SIG-M5 treated with dmso at 0.1 percent for 504 hours (cell line): ENCODE measurements at regions not wholly inside any gene's neighbourhood (a gene's known extent, or its start where the extent isn't known, plus 50 kb on each side); places are given as distances from the start of the nearest gene placed in this dataset.

Experiments used
- DNase-seq: peaks from one replicate; lab custom pipeline; 2025; ENCODE audit not compliant: unreplicated experiment; lab: John Stamatoyannopoulos, UW

DNA sequence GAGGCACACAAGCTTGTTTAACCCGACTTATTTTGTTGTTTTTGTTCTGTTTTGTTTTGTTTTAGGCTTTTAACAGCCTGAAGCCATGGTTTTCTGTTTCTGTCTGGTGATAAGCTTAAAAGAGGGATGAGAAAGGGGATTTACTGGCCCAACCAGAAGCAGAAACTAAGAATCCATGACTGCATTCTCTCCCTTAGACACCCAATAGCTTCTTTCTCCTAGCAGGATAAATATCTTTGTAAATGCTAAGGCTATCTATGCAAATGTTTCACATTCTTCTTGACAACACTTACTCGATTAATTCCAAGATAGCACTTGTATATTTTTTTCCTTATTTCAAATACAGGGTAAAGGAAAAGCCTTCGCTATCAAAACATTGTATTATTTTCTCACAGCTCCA, 53.7 kb upstream of the SMAD1 start:
- no peak for DNase-seq

DNA sequence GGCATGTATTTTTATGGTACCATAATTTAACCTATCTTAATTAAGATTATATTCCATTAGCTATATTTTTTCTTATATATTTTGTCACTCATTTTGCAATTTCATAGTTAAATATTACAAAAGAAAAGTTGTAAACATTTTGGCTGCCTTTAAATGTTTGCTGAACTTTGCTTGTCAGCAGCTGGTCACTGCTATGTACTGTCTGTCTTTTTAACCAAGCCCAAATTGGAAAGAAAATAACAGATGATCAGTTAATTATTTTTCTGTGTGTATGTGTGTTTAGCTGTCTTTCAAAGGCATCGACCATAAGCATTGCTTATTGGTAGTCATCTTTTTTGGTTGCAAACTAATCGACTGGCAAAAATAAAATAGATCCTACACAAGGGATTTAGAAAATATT, 54.4 kb upstream of the SMAD1 start:
- no peak for DNase-seq

DNA sequence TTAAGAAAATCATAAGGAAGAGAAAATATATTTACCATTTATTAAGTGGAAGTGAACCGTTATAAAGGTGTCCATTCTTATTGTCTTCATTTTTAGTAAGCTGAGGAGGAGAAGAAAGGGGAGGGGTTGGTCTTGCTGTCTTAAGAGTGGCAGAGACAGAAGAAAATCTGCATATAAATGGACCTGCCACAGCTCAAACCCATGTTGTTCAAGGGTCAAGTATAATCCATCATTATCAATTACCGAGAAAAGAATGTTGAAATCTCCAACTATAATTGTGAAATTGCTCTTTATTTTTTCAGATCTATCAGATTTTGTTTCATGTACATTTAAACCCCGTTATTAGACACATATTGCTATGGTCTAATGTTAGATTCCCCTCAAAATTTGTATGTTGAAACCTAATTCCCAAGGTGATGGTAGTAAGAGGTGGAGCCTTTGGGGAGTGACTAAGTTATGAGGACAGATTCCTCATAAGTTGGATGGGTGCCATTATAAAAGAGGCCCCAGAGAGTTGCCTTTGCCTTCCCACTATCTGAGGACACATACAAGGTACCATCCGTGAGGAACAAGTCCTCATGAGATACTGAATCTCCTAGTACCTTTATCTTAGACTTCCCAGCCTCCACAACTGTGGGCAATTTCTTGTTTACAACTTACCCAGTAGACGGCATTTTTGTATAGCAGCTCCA, 58.5 kb upstream of the SMAD1 start:
- DNase-seq = no peak

DNA sequence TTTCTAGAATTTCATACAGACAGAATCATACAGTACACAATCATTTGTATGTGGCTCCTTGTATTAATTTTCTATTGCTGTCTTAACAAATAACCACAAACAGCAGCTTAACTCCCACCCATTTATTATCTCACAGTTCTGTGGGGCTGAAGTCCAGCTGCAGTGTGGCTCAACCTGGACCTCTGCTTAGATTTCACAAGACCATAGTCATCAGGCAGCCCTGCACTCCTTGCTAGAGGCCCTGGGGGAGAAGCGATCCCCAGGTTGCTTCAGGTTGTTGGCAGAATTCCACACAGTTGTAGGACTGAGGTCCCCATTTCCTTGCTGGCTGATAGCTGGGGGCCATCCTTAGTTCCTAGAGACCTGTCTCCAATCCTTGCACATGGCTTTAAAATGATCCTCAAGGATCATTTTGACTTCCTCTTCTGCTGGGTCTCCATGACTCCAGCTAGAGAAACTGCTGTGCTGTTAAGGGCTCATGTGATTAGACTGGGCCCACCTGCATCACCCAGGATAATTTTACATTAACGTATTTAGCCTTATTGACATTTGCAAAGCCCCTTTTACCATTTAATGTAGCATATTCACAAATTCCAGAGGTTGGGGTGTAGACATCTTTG, 60.9 kb upstream of the SMAD1 start:
- DNase-seq = no peak

DNA sequence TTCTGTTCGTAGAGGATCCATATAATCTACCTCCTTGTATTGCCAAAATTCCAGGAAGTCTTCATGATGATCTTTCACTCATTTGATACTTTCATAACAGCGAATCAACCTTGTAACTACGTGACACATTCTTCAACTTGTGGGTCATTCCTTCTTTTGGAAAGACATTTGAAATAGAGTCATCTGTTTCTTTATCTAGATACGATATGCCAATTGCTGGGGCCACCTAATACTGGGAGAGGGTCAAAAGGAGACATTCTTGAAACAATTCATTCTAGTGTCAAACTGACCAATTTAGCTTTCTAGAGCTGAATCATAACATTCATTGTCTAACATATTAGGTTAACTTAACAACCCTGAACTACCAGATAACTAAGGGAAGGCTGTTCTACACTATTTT, 62.9 kb upstream of the SMAD1 start:
- DNase-seq = no peak

DNA sequence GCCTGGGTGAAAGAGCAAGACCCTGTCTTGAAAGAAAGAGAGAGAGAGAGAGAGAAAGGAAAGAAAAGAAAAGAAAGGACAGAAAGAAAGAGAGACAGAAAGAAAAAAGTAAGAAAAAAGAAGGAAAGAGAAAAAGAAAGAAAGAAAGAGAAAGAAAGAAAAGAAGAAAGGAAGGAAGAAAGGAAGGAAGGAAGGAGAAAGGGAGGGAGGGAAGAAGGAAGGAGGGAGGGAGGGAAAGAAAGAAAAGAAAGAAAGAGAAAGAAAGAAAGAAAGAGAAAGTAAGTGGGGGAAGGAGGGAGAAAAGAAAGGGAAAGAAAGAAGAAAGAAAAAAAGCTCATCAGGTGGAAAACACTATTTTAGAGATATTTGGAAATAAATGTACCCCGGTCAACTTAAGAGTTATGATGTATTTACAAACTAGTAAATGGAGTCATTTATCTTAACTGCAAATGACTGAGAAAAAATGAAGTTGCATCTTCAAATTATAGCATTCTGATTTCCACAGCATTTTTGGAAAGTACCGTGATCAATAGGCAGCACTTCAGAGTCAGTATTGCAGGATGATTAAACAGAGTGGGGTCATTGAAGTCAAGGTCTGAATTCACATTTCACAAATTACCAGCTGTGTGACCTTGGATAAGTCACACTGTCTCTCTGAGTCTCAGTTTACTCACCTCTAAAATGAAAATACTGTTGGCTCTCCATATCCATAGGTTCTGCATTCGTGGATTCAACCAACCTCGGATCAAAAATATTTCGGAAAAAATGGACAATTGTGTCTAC, 64.1 kb upstream of the SMAD1 start:
- DNase-seq = no peak

DNA sequence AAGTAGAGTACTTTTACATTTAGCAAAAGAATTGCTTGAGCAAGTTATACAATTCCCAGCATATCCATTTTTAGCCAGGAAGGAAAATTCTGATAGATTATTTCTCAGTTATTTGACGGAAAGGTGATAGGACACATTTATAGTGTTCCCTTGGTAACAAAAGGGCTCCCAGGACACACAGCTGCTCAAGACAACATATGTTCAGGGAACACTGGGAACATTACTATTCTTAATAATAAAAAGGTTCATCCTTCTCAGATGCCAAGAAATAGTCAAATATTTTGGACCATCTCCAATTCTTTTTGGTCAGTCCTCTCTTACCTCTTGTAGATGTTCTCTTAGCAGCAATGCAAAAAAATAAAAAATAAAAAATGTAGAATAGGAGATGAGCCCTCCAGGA, 66.8 kb upstream of the SMAD1 start:
- no peak for DNase-seq

DNA sequence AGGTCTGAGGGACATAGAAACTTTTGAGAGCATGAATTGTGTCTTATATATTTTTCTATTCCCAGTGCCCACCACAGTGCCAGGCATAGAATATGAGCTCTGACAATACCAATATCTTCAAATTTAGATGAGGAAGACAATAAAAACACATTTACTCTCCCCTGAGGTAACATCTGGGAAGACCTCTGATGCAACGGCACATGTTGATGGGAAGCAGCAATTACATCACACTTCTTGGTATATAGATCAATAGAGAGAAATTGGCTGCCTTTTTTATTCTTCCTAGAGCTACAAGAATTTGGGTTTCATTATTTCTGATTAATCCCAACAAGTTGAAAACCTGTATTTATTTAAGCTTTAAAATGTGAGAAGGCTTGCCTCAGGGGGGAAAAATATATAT, 67.4 kb upstream of the SMAD1 start:
- no peak for DNase-seq

DNA sequence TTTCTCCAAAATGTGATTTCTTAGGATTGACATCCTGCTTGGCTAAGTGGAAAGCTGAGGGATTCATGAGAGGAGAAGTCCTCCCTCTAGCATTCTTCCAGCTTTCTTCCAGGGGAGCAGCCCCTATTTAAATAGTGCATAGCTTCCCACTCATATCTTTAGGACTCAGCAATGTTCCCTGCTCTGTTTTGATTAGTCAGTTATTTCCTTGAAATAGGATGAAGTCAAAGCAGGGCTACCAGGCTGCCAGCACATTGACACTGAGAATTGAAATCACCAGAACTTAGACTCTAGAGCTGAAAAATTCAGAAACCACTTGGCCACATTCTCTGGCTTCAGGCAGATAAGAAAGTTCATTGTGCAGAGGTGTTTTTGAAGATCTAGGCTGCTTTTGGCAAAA, 74.7 kb upstream of the SMAD1 start:
- DNase-seq = no peak

DNA sequence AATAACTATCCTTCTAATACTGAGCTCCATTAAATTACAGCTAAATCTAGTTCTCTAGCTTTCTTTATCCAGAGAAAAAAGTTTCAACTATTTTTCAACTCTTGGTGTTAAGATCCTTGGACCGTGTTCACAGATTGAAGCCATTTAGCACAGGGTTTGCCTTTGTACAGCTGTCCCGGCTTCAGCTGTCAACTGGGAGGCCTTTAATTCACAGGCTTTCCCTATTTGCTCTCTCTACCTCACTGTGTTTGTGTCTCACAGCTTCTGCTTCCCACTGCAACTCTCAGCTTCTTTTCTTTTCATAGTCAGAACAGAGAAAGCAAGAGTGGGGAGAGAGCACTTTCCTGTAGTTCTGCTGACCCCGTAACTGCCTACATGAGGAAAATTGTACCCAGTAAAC, 76.9 kb upstream of the SMAD1 start:
- no peak for DNase-seq

DNA sequence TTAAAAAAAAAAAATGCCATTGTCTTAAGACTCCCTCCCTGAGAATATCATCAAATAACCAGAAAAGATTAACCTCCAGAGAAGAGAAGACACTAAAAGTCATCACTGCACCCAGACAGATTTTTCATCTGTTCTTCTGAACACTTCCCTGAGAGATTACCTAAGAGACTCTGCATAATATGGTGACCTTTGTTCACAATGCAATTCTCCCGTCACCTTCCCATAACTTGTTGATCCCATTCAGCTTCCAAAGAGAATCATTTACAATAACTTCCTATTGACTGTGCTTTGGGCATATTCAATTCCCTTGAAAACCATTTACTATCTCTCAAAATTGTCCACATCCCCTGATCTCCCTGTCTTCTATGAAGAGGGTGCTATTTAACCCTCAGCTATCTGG, 85.1 kb upstream of the SMAD1 start:
- no peak for DNase-seq

DNA sequence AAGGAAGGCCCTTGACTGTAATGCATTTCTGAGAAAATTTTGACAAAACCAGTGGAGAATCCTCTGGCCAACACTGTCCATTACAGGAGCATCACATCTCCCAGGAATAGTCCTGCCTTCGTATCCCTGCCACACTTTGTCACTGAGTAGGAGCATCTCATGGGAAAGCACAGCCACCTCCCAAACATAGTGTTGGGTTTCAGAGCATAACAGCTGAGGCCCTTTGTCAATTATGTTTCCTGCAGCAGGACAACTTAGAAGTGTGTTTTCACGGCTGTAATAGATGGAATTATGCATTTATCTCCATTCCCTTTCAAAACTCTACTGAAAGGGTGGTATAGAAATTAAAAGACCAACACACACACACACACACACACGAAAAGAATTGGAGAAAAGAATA, 91.1 kb upstream of the SMAD1 start:
- no peak for DNase-seq

DNA sequence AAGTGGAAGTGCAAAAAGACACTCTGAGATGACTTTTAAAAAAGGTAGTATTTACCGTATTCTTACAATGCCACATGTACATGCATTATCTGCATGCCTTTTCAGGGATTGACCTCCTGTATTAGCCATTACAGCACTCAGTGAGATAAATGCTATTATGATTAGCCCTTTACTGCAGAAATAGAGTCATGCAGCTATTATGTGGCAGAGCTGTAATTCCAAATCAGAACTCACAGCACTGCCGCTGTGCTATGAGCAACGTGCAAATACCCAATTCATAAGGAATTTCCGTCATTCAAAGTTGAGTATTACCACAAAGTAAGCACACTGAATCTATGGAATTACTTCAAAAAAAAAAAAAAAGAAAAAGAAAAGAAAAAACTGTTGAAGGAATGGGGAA, 92.1 kb upstream of the SMAD1 start:
- no peak for DNase-seq

DNA sequence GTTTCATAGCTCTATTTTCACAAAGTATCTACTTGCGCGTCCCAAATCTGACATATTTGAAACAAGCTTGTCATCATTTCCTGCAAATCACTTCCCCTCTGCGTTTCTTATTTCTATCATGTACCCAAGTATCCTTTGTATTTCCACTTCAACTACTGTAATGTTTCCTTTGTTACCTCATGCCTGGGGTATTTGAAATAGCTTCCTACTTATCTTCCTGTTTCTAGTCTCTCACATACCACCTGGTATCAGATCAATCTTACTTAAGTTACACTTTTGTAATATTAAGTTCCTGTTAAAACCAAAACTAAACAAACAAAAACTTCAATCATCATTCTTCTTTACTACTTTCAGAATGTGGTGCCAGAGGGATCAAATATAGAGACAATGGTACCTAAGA, 93.6 kb upstream of the SMAD1 start:
- DNase-seq = no peak

DNA sequence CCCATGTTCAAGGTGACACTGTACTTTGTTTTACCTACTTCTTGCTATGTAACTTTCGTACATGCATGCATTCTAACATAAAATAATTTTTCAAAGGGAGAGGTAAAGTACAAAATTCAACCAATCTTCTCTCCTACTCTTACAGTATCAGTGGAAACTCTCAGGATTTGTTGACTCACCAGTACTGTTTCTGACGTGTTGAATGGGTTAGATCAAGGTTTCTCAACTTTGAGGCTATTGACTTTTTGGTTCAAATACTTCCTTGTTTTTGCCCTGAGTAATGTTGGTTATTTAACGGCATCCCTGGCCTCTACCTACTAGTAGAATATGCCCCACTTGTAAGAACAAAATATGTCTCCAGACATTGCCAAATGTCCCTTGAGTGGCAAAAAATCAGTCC, 94.6 kb upstream of the SMAD1 start:
- no peak for DNase-seq

DNA sequence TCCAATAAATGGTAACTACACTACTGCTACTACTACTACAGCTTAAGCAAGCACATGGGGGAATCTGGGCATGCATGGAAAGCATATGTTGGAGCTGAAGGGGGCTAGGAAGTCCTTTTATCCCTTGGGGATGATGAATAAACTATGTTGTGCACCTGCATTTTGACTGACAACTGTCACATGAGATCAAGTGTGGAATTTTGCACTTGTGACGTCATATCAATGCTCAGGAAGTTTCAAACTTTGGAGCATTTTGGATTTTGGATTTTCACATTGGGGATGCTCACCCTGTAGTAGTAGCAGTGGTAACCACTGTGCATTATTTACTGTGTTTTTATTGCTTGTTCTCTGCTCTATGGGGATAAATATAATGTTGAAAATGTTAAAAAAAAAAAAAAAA, 100.5 kb upstream of the SMAD1 start:
- DNase-seq = no peak

DNA sequence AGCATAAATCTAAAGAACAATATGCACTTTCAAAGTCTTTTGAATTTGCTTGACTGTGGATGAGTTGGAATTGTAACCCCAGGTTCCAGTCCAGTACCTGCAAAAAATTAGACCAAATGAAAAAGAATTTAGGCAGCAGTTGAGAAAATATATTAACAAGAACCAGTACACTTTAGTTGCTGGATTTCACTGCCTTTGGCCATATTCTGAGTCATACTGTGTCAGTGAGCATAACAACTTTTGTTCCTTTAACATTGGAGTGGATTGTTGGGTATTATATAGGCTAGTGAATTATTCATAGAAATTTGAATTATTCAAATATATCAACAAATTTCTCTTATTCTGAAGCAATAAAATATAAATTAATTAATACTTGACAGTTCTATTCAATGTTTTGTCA, 101.5 kb upstream of the SMAD1 start:
- no peak for DNase-seq

DNA sequence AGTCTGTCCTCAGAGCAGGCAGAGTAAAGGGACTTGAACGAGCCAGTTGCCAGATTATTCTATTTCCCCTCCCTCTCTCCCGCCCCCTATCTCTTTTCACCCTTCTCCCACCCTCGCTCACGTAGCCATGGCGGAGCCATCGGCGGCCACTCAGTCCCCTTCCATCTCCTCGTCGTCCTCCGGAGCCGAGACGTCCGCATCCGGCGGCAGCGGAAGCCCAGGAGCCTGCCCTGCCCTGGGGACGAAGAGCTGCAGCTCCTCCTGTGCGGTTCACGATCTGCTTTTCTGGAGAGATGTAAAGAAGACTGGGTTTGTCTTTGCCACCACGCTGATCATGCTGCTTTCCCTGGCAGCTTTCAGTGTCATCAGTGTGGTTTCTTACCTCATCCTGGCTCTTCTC, 106.2 kb upstream of the SMAD1 start:
- DNase-seq = no peak

DNA sequence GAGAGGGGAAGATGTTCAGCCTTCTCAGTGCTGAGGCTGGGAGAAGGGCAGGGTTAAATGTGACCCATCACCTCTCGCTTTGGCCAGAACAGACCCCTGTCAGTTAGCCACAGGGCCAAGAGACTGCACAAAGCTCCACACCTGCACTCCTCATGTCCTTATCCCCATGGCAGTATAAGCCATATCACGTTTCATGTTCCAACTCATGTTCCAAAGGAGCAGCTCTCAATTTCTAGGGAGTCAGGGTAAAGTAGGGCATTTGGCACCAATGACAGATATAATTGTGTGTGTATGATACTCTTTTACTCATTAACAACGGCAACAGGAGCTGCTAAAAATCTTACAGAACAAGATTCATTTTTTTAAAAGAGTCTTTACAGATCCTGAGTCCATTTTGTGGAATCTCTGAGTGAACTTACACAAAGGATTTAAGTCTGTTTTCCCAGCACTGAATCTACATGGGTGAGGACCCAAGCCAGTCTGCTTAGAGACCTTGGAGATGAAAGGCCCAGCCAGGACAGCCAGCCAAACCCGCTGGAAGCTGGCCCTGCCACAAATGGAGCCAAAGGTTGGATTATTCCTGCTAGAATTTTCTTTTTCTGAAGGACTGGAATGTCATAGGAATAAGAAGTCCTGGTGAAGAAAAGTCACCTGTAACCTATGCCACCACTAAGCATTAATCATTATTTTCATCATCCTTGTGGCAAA, 129.1 kb upstream of the SMAD1 start:
- no peak for DNase-seq

DNA sequence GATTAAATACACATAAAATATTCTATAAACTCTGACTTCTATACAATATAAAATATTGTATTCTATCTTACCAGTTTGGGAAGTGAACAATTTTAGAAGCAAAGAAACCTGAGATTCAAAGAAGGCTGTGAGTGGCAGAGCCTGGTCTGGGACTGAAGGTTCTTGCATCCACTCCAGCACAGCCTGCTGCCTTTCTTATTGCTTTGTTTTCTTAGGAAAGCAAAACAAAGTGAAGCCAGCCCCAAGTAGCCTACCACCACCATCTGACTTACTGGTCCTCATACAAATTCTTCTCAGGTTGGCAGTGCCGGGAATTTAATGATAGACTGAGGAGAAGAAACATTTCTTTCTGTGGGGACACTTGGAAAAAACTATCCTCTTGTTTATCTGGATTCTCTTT, 129.7 kb upstream of the SMAD1 start:
- no peak for DNase-seq

DNA sequence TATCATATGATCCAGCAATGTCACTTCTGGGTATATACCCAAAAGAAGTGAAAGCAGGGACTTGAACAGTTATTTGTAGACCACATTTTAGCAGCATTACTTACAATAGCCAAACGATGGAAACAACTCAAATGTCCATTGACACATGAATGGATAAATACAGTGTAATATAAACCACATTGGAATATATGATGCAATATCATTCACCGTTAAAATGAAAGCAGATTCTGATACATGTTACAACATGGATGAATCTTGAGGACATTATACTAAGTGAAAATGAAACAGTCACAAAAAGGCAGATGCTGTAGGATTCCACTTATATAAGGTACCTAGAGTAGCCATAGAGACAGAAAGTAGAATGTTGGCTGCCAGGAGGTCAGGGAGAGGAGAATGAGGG, 130.5 kb upstream of the SMAD1 start:
- DNase-seq = no peak

DNA sequence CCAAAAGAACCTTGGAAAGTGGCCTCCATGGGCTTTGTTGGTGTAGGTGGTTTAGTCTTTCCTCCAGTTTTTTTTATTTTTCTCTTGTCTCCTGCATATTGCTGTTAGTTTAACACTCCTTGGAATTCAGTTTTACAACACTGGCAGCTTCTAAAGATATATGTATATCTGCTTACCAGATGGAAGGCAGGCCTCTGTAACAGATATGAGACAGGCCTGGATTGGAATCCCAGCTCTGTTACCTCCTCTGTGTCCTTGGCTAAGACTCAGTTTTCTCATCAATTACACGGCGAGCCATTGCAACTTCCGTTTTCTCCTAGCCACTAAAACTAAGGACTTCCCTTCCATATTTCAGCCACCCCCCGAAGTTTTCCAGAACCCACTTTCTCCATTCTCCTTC, 133.4 kb upstream of the SMAD1 start:
- DNase-seq = no peak
